Hepatocyte (in vitro differentiated cells): ENCODE measurements at regions not wholly inside any gene's neighbourhood (a gene's known extent, or its start where the extent isn't known, plus 50 kb on each side); places are given as distances from the start of the nearest gene placed in this dataset.

ENCODE experiments used
- EZH2phosphoT487 ChIP-seq: fragments of 200-600 bp; sonication (generic); IDR thresholded peaks from one replicate; pipeline ENCODE4 v1.6.1; 2018; ENCODE audit warnings: antibody characterized with exemption, mild to moderate bottlenecking, low read depth, moderate library complexity; ENCODE audit not compliant: unreplicated experiment, severe bottlenecking
- TF ChIP-seq, protein P1 (sequence below): fragments of 200-600 bp; sonication (generic); IDR thresholded peaks from 2 replicates; pipeline ENCODE4 v1.5.1; 2016; ENCODE audit warnings: antibody characterized with exemption, mild to moderate bottlenecking; ENCODE audit not compliant: poor library complexity

DNA sequence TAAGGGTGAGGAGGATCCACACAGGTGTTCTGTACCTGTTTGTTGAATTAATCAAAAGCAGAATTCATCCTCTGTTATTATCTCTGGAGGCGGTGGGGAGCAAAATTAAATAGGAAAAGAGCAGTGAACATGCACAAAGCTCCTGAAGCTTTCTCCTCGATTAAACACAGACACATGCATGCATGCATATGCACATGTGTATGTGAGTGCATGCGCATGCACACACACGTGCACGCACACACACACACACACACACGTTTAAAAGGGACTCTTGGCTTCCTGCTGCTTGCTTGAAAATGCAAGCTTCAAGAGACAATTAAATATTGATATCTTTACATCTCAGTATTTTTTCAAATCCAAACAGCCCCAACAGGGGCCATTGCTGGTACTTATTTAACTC lies 462.1 kb downstream of the BUD13 start:
- TF ChIP-seq, protein P1, sequence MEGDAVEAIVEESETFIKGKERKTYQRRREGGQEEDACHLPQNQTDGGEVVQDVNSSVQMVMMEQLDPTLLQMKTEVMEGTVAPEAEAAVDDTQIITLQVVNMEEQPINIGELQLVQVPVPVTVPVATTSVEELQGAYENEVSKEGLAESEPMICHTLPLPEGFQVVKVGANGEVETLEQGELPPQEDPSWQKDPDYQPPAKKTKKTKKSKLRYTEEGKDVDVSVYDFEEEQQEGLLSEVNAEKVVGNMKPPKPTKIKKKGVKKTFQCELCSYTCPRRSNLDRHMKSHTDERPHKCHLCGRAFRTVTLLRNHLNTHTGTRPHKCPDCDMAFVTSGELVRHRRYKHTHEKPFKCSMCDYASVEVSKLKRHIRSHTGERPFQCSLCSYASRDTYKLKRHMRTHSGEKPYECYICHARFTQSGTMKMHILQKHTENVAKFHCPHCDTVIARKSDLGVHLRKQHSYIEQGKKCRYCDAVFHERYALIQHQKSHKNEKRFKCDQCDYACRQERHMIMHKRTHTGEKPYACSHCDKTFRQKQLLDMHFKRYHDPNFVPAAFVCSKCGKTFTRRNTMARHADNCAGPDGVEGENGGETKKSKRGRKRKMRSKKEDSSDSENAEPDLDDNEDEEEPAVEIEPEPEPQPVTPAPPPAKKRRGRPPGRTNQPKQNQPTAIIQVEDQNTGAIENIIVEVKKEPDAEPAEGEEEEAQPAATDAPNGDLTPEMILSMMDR, result no peak
- TF ChIP-seq EZH2phosphoT487, result no peak
